Cerebellar cortex (tissue), 1 donor: ENCODE measurements at regions not wholly inside any gene's neighbourhood (a gene's known extent, or its start where the extent isn't known, plus 50 kb on each side); places are given as distances from the start of the nearest gene placed in this dataset.
A peak's percentile ranks its signal among the peaks of the same experiment; 100 is the strongest.

Source experiments
- DNase-seq: peaks from one replicate; pipeline ENCODE4 v3.0.0-alpha.2; 2015; ENCODE audit warnings: low spot score

DNA sequence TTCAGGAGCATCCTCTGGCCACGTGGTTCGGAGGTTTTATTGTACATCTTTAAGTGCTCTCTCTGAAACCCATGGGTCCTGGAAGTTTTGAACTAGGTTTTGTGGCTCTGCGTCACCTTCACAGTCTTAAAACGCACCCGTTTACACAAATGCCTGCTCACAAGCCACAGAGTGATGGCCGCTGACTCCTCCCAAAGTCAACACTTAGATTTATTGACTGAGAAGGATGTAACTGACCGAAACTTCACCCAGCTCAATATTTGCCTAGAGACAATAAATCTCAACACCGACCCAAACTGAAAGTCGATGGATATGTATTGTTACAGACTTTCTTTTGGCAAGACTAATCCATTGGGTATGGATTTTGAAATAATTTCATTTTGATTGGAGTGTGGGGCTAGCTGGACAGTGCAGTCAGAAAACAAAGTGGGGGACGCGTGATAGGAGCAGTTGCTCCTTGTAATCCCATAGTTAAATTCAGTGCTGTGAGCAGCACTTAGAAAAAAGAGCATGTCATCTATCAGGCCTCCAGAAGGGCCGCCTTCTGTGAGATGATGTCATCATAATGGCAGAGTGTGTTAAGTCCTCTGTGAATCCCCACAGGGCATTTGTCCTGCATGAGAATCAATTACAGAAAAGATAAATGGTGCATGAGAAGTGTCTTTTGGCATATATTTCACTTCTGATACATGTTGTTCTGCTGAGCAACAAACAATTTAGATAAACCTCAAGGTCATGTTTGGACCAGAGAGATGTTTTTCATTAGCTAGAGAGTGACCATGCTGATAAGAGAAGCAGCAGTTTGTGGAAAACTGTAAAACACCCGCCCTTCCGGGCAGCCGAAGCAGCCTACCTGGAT, 183.7 kb downstream of the INO80D start:
- DNase-seq = no peak

DNA sequence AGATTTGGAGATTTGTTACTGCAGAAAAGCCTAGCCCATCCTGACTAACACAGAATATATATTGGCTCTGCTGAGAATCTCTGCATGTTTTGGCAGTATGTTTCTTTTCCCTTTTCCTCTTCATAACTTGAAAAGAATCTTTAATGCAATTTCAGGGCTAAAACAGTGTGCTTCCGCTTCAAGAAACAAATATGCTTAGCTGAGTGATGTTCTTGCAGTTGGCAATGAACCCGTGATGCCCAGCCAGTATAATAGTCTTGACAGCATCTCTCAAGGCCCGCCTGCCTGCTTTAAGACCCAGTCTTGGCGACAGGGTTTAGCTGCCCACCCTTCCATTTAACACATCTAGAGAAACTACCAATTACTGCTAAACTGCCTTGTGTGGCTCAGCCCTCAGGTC, 184.5 kb downstream of the INO80D start:
- DNase-seq = no peak

DNA sequence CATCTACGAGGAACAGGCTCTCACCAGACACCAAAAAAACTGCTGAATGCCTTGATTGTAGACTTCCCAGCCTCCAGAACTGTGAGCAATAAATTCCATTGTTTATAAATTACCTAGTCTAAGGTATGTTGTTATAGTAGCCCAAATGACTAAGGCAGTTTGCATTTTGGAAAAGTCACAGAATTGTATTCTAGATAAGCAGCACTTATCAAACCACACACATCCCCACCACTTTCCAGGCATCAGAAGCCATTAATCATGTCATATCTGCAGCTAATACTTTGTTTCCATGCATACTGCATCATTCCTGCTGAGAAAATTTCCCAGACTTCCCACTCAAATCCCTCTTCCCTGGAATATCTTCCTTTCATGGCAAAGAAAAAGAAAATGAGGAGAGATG, 187.2 kb downstream of the INO80D start:
- DNase-seq = no peak

DNA sequence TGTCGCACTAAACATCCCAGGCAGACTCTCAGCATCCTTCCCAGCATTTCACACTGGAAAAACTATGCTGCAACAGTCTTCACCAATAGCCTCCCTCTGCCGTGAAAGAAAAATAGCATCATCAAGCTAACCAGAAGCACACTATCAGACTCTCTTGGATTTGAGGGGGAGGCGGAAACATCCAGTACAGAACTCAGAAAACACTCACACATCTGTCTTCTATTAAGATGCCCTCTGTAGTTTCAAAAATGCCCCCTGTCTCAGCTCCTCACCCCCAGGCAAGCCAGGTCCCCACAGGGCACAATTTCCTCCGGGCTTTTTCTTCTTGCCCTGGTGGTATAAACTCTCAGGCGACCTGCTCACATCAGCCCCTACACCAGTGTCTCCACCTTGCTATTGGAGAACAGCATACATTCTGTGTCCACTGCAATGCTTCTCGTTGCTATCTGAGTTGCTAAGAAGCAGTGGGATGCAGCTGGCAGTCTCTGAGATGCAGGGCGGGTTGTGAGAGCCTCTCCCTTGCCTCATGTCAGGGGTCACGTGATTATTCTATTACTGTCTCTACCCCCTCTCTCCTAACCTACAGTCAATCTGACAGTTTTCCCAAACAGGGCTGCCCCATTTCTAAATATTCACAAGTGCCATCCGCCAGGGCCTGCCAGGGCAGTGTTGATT, 189.9 kb downstream of the INO80D start:
- DNase-seq = no peak

DNA sequence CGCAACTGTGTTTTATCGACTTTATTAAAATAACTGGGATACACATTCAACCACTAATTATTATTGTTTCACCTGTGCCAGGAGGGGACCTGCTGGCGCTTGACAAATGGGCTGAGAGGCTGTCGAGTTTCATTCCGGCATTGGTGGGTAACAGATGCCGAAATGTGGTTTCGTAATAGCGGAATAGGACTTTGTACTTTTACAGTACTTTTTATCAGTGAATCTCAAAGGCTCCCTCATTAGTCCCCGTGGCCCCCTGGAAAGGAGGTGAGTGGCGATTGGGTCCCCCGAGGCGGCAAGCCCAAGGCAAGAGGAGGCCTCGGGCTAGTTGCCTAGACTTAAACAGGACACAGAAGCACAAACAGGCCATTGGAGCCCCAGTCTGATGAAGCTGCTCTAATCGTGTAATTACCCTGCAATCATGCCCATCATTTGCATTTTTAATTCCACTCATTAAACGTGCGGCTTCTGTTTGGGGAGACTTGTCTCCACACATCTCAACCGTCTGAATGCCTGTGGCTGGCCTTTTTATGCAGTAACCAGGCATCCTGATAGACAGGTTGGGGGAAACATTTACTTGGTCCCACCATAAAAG, 193.2 kb downstream of the INO80D start:
- no peak for DNase-seq

DNA sequence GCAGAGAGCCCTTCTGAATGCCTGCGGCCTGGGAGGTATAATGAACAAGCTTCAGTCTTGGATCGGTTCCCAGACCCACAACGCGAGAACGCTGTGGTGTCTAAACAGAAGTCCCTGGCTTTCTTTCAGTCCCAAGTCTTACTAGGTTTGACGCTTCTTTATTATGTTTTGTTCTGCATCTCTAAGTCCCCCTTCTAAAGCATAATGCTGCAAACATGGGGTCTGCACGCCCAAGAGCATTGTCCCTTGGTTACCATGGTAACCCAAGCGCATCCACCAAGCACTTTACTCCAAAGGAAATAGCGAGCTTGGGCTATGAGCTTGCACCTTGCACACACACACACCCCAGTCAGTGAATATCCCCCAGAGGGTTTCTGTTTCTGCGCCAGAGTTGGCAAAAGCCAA, 193.7 kb downstream of the INO80D start:
- peak; percentile 17 for DNase-seq

DNA sequence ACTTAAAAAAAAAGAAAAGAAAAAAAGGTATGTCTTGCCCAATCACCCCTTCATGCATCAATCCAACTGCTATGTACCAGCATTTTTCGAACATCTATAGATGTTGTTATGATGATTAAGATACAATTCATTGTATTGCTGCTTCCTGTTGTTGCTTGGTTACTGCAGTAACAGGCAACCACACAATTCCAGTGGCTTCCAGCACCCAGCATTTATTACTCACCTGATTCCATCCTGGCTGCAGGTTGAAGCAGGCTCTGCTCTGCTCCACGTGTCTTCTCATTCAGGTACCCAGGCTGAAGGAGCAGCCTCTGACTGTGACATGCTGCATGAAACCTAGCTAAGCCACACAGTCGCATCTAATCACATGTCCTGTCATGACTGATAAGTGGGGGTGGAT, 196.9 kb downstream of the INO80D start:
- no peak for DNase-seq

DNA sequence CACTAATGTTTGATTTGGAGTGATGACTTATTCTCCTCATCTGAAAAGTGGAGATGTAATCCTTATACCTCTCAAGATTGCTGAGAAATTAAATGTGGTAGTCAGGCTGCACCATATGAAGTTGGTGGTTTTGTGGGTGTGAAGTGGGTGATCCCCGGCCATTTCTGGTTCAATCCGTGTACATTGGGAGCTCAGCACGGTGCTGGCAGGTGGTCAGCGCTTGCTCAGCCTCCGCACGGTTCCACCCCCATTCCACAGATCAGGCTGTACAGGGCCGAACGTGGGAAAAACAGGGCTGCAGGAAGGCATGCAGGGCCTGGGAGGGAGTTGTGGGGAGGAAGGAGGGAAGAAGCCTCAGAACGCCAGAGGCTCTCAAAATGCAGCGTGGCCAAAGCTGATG, 198.3 kb downstream of the INO80D start:
- DNase-seq = no peak

DNA sequence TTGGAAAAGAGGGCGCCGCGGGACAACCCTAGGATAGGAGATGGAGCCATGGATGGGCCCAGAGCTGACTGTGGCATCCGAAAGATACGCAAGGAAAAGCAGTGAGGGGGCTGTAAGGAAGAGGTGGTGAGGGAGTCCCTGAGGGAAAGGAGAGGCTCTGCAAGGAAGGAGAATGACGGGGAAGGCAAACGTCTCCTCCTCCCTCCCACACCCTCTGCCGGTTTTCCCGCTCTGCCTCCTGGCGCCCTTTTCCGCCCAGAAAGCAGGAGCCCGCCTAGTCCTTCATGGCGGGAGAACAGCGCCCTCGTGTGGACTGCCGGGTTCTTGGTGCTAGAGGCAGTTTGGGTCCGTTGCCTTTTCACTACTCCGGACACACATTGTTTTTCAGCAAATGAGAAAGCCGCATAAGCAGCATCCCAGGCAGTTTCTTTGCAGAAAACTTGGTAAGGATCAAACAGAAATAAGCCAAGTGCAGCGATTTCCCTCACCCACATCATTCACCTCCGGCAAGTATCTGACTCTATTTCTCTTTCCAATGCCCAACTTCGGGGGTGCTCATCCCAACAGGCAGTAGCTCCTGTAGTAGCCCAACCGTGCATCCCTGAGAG, 200.4 kb downstream of the INO80D start:
- peak; percentile 64 for DNase-seq

DNA sequence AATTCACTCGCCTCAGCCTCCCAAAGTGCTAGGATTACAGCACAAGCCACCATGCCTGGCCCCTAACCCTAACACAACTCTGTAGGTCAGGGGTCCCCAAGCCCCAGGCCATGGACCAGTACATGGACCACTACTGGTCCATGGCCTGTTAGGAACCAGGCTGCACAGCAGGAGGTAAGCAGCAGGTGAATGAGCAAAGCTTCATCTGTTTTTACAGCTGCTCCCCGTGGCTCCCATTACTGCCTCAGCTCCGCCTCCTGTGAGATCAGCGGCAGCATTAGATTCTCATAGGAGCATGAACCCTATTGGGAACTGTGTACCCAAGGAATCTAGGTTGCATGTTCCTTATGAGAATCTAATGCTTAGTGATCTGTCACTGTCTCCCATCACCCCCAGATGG, 201.7 kb downstream of the NRP2 start:
- no peak for DNase-seq

DNA sequence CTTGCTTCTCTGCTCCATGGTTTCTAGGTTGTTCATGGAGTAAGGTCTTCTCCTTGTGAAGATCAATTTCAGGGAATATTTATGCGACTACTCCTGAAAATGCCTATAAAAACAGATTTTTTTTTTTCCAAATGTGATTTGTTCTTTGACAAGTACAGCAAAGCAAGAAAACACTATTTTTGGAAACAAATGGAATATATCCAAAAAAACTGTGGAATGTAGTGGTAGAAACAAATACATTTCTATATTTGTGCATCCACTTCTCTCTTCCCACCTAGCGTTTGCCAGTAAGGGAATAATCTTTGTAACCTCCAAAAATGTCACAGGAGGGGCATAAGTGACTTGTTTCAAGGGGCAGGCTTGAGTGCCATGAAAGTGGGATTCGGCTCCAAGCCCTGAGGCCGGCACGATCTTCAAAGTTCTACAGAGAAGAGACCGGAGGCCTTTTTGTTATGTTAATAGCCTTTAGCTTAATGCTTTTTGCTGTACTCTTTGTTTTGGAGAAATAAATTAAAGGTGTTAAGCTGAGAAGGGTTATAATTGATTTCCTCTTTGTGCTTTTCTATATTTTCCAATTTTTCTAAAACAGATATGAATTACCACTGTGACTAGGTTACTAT, 200.6 kb downstream of the NRP2 start:
- no peak for DNase-seq

DNA sequence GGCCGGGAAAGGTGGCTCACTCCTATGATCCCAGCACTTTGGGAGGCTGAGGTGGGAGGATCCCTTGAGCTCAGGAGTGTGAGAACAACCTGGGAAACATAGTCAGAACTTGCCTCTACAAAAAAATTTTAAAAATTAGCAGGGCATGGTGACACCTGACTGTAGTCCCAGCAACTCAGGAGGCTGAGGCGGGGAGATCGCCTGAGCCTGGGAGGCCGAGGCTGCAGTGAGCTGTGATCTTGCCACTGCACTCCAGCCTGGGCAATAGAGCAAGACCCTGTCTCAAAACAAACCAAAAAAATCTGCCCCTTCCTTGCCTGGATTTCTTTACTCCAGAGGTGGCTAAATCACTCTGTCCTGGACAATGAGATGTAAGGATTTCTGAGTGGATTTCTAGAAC, 197.7 kb downstream of the NRP2 start:
- DNase-seq = no peak

DNA sequence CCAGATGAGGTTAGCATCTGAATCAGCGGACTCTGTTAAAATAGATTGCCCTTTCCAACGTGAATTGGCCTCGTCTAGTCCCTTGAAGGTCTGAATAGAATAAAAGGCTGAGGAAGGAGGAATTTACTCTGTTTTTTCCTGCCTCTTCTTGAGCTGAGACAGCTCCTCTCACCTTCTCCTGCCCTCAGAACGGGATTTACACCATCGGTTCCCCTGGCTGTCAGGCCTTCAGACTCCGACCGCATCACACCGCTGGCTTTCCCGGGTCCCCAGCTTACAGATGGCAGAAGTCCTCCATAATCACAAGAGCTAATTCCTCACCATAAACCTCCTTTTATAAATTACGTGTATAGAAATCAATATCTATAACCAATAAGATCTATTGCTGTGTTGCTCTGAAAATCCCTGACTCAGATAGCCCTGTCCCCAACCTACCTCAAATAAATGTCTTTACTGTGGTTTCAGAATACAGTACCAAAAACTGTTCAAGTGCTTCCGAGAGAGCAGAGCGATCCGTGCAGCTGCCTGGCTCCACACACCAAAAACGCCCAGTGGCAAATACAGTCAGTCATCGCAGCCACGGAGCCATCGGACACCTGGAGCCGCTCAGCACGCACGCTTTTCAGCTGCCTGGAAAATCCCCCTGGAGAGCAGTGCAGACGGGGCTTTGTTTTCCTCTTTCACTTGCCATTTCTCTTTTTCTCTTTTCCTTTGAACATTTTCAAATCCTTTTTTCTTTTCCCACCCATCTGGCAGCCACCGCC, 196.9 kb downstream of the NRP2 start:
- no peak for DNase-seq

DNA sequence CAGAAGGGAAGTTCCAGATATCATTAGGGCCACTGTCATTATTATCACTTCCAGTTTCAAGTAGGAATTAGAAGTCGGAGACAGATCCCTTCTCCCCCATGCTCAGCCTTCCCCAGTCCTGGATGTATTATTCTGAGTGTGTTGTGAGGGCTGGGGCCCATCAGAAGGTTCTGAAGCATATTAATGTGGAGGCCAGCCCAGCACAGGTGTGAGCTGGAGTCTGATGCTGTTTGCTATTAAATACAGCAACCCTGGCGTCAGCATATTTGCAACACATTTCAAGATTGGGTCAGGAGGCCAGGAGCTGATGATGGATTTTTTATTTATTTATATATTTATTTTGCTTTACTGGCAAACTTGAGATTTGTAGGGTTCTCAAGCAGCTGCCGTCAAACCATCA, 195.2 kb downstream of the NRP2 start:
- no peak for DNase-seq

DNA sequence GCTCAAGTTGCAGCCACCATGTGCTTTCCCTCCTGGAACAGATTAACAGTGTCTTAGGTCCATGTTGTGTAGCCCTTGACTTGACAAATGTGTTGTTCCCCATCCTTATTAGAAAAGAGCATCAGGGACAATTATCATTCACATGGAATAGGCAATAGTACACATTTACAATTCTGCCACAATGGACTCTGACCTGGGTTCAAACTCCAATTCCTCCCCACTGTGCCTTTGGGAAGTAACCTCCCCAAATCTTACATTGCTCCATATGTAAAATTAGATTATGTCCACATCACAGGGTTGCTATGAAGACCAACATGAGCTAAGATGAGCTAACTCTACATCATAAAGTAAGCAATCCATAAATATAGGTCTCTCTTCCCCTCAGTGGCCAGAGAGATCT, 193.8 kb downstream of the NRP2 start:
- no peak for DNase-seq

DNA sequence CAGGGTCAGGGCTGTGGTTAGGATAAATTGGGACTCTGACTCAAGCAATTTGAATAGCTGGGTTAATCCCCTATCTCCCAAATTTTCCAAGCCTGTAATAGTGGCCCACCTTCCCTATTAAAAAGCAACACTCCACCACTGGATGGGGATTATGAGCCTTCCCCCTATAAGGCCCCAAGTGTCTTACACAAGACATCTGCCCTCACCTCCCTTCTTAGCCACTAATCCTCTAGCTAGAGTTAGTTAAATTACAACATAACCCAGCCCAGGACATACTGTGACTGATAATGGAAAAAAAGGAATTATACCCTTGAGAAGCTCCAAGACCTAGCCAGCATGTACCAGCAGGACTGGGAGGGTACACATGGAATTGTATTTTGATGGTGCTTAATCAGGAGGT, 190.4 kb downstream of the NRP2 start:
- no peak for DNase-seq

DNA sequence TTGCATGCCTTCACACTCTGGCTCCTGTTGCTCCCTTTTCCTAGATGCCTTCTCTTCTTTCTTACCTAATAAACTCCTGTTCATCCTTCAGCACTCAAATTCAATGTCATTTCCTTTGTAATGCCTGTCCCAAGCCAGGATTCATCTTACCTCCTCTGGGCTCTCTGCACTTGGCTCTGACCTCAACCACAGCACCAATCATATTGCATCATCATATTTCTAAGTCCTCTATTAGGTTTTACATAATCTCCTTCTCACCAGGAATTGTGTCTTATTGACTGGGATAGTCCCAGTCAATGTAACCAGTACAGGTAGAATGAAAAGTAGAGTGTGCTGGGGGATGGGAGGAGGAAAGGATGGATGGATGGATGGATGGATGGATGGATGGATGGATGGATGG, 187.1 kb downstream of the NRP2 start:
- no peak for DNase-seq

DNA sequence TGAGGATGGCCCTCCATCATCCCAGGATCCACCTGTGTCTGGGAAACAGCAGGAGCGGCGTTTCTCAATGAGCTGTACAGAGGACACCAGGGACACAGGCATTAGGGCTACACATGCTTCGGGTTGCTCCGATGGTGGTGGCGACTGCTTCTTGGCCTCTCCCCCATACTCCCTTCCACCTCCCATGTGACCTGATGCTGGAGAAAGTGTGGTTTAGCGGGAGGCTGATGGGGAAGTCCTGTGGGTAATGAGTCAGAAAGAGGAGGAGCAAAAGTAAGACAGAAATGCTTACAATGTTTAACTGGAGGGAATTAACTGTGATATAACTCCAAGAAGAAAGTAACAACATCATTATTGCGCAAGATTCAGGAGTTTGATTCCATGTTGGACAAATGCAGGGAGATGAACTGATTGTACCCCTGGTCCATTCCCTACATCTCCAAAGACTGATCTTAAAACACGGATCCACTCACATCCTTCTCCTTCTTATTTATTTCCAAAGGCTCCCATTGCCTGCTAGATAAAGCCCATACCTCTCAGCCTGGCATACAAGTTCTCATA, 186.6 kb downstream of the NRP2 start:
- DNase-seq = no peak

DNA sequence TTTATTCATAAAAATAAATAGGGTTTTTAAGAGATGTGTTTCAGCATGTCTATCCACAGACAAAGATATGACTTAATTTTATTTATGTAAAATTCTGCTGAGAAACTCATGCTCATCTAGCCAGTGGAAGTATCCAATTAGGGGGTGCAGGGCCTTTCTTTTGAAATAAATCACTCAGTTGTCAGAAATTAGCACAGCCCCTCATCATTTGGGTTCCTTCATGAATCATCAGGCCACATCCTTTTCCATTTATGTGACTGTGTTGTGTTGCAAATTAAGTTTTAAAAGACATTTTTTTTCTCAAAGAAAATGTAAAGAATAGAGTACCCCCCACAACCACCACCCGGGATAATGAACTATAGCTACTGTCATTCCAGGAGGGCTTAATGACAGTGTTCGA, 185.8 kb downstream of the NRP2 start:
- DNase-seq = no peak

DNA sequence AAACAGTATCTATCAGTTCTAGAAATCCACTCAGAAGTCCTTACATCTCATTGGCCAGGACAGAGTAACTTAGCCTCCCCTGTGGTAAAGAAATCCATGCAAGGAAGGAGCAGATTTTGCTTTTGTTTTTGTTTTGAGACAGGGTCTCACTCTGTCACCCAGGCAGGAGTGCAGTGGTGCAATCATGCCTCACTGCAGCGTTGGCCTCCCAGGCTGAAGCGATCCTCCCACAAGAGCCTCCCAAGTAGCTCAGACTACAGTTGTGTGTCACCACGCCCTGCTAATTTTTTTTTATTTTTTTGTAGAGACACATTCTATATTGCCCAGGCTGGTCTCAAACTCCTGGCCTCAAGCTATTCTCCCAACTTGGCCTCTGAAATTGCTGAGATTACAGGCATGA, 185.1 kb downstream of the NRP2 start:
- no peak for DNase-seq

DNA sequence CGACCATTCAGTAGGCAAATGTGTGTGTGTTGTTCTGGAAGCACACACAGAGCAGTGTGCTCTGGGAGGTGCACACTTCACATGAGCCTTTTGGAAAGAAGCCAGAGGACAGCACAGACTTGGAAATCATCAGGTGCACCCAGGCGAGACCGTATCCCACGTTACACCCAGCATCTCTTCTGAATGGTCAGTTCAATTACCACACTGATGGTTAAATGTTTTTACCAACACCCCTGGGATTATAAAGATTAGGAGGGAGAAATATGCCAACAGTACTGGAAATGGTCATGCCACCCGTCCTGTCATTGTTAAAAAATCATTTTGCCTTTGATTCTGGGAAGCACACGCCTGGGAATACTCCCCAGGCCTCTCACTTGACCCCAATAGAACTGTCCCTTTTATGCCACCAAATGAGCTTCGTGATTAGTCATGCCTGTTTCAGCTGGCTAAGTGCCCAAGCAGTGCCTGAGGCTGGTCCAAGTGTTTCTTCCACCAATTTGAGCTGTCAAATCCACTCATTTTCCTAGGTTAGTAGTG, 183.7 kb downstream of the NRP2 start:
- peak; percentile 16 for DNase-seq
